ENCODE measurements at regions not wholly inside any gene's neighbourhood (a gene's known extent, or its start where the extent isn't known, plus 50 kb on each side); places are given as distances from the start of the nearest gene placed in this dataset.

DNA sequence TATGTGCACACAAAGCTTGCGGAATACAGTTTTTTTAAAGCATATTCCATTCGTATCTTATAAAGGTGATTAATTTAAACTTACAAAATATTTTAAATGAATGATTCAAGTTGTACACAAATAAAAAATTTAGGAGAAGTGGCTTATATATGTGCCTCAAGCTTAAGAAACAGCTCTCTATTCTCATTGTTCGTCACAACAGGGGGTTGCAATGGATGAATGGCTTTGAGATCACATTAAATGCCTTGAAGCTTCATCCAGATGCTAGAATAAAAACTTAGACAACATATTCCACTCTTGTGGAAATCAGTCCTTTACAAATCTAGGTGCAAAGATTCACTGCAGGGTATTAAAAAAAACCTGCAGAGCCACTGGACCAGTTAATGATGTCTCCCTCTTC lies 303.9 kb upstream of the LRFN5 start:
- no peak for TF ChIP-seq POLR2A (IDR thresholded peaks at IDR 0.05)
- TF ChIP-seq, protein P1, sequence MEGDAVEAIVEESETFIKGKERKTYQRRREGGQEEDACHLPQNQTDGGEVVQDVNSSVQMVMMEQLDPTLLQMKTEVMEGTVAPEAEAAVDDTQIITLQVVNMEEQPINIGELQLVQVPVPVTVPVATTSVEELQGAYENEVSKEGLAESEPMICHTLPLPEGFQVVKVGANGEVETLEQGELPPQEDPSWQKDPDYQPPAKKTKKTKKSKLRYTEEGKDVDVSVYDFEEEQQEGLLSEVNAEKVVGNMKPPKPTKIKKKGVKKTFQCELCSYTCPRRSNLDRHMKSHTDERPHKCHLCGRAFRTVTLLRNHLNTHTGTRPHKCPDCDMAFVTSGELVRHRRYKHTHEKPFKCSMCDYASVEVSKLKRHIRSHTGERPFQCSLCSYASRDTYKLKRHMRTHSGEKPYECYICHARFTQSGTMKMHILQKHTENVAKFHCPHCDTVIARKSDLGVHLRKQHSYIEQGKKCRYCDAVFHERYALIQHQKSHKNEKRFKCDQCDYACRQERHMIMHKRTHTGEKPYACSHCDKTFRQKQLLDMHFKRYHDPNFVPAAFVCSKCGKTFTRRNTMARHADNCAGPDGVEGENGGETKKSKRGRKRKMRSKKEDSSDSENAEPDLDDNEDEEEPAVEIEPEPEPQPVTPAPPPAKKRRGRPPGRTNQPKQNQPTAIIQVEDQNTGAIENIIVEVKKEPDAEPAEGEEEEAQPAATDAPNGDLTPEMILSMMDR (IDR thresholded peaks at IDR 0.05): no peak
